Skeletal muscle tissue (tissue), 3 donors: ENCODE measurements at regions not wholly inside any gene's neighbourhood (a gene's known extent, or its start where the extent isn't known, plus 50 kb on each side); places are given as distances from the start of the nearest gene placed in this dataset.

Source experiments
- H3K27ac ChIP-seq: one replicate; pipeline ENCODE4 v1.7.0; 2013; ENCODE audit warnings: mild to moderate bottlenecking, low read depth, low read length, inconsistent platforms
- H3K27me3 ChIP-seq, 3 donors: one replicate each; pipeline ENCODE4 v1.7.0; 2013; ENCODE audit warnings: low read length in 3 of 3; ENCODE audit not compliant: control insufficient read depth in 3 of 3, insufficient read depth in 3 of 3
- H3K36me3 ChIP-seq, 3 donors: one replicate each; pipeline ENCODE4 v1.7.0; 2013; ENCODE audit warnings: low read length in 3 of 3; ENCODE audit not compliant: control insufficient read depth in 3 of 3, insufficient read depth in 3 of 3
- H3K4me1 ChIP-seq, 3 donors: one replicate each; pipeline ENCODE4 v1.7.0; 2013; ENCODE audit warnings: low read length in 3 of 3, mild to moderate bottlenecking in 3 of 3; ENCODE audit not compliant: control insufficient read depth in 3 of 3, insufficient read depth in 3 of 3
- H3K4me3 ChIP-seq, 3 donors: one replicate each; pipeline ENCODE4 v1.7.0; 2013; ENCODE audit warnings: low read length in 3 of 3
- H3K9ac ChIP-seq, 3 donors: one replicate each; pipeline ENCODE4 v1.7.0; 2013; ENCODE audit warnings: low read length in 3 of 3, mild to moderate bottlenecking in 3 of 3, moderate library complexity in 2 of 3, low read depth in 1 of 3
- H3K9me3 ChIP-seq, 3 donors: one replicate each; pipeline ENCODE4 v1.7.0; 2013; ENCODE audit warnings: low read length in 3 of 3; ENCODE audit not compliant: control insufficient read depth in 3 of 3
- donor health status: Osteomylitis.

DNA sequence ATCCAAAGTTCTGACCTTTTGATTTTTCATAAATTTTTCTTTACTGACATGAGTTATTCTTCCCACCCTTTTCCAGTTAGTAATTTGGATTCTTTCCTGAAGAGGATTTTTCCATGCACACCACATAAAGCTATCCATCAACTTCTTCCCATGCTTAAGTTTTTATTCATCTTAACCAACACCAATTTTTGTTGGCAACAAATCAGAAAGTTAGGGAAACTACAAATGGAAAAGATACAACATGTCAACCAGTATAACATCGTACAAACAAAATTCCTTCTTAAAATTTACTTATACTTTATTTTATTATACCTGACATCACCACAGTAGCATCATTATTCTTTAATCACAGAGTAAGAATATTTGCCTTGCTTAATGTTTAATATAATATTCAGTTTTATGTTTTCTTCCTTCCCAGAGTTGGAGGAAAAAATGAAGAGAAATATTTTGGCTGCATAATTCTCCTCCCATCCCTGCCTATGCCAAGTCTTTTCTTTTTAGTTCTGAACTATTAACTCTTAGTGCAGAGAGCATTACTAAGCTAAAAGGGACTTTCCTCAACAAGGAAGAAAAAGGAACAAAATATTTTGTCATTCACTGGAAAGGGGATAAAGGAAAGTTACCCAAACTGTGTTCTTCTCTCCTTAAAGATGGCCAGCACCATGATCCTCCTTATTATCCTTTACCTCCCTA lies 67.5 kb upstream of the MEOX2 start:
- Histone ChIP-seq H3K4me3 (no peak overlapping the region), H3K36me3 (no peaks in the 10 kb centered on the region), H3K9me3 (no peaks in the 10 kb centered on the region), H3K27me3 (no peaks in the 10 kb centered on the region), H3K9ac (no peak overlapping the region), H3K4me1 (peaks cover 0 to 3% (median 0%) of the 10 kb centered on the region in 3 donors), H3K27ac (no peak overlapping the region)

DNA sequence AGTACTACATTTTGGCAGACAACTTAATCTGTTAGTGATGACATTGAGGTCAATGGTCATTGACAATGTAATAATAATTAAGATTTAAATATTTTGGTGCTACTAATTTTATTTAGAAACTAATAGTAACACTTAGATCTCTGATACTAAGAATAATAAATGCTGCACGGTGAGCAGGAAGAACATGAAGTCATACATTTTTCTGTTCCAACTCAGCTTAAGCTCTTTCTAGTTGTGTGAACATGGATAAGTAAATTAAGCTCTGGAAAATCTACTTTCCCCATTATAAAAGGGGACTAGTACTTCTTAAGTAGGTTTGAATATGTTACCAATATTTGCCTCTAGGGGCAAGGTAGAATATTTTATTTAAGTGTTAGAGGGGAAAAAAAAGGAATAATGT lies 65.9 kb upstream of the MEOX2 start:
- peaks cover 0 to 8% (median 4%) of the 10 kb centered on the region in 3 donors for H3K4me1 ChIP-seq
- no peak overlapping the region for H3K4me3 ChIP-seq
- no peaks in the 10 kb centered on the region for H3K27me3 ChIP-seq
- H3K9ac ChIP-seq = no peak overlapping the region
- no peak overlapping the region for H3K27ac ChIP-seq
- H3K9me3 ChIP-seq = no peaks in the 10 kb centered on the region
- H3K36me3 ChIP-seq = no peaks in the 10 kb centered on the region

DNA sequence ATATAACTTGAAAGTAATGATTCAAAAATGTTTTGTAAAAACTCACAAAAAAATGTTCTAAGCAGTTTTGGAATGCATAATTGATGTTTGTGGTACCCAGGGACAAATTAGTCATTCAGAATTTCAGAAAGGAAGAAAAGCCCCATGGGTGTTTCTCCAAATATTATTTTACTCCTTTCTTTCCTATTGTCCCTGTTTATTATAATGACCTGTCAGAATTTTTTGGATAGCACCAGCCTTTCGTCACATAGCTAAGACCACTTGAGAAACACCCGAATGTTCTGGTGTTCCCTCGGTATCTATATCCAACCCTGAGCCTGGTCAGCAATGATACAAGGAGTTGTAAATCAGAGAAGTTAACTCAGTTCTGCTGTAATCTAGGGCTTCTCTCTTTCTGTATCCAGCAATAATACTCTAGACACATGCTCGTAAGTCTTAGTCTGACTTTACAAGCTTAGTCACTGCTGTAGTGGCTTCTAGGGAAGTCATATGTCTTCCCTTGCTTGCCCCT lies 64.8 kb upstream of the MEOX2 start:
- H3K9me3 ChIP-seq = no peaks in the 10 kb centered on the region
- no peak overlapping the region for H3K27ac ChIP-seq
- H3K4me1 ChIP-seq = peaks cover 2 to 12% (median 4%) of the 10 kb centered on the region in 3 donors
- no peaks in the 10 kb centered on the region for H3K27me3 ChIP-seq
- H3K9ac ChIP-seq = no peak overlapping the region
- no peaks in the 10 kb centered on the region for H3K36me3 ChIP-seq
- H3K4me3 ChIP-seq = peak overlapping the region in 1 of 3 donors; percentile 45

DNA sequence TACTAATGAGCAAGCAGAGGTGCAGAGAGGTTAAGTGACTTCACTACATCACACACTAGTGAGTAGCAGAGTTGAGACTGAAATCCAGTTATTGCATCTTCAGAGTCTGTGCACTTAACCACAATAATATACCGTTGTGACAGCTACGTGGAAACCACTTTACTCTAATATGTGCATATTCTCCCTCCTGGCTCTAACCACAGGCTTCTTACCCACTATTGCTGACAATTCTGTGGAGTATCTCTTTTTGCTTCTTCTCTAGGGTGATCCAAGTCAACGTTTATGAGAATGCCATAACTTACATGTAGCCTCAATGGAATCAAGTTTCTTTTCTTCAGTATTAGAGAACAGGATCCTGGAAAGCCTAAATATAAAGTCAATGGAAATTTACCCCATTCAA lies 64.2 kb upstream of the MEOX2 start:
- no peak overlapping the region for H3K4me3 ChIP-seq
- peaks cover 2 to 12% (median 4%) of the 10 kb centered on the region in 3 donors for H3K4me1 ChIP-seq
- H3K36me3 ChIP-seq = no peaks in the 10 kb centered on the region
- no peak overlapping the region for H3K9ac ChIP-seq
- no peaks in the 10 kb centered on the region for H3K27me3 ChIP-seq
- H3K27ac ChIP-seq = no peak overlapping the region
- no peaks in the 10 kb centered on the region for H3K9me3 ChIP-seq

DNA sequence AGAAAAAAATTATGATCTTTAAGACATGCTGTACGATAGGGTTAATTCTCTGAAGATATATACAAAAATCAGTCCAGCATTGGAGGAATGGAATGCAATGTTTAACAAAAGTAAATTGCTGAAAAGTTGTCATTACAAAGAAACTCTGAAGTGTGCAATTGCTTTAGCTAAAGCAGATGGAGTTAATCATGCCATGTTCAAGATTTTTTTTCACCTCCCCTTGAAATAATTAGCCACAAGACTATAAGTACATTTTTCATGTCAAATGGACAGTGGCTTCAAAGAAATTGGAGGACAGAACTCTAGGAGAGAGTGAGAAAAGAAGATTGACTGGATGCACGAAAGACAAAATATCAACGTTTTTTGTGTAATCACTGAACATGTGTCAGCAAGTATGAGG lies 63.1 kb upstream of the MEOX2 start:
- Histone ChIP-seq H3K4me1 (peaks cover 2 to 12% (median 4%) of the 10 kb centered on the region in 3 donors), H3K9ac (no peak overlapping the region), H3K36me3 (no peaks in the 10 kb centered on the region), H3K9me3 (no peaks in the 10 kb centered on the region), H3K4me3 (no peak overlapping the region), H3K27me3 (no peaks in the 10 kb centered on the region), H3K27ac (no peak overlapping the region)

DNA sequence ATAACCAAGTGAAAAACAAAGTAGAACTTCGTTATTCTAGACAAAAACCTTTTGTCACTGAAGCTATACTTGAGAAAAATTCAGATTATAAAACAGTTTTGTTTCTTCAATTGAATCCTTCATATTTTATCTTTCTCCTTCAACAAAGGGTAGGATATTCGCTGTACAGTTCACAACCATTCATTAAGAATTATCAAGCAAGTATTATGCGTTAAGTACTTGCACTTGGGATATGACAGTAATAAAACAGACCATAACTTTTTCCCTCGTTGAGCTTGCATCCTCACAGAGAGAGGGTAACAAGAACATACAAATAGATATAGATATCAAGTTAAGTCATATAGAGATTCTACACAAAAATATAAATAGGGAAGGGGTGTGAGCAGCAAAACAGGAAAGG lies 61.2 kb upstream of the MEOX2 start:
- H3K4me1 ChIP-seq = peaks cover 2 to 12% (median 4%) of the 10 kb centered on the region in 3 donors
- H3K9ac ChIP-seq = no peak overlapping the region
- no peaks in the 10 kb centered on the region for H3K27me3 ChIP-seq
- H3K27ac ChIP-seq = no peak overlapping the region
- H3K4me3 ChIP-seq = no peak overlapping the region
- H3K9me3 ChIP-seq = no peaks in the 10 kb centered on the region
- H3K36me3 ChIP-seq = no peaks in the 10 kb centered on the region

DNA sequence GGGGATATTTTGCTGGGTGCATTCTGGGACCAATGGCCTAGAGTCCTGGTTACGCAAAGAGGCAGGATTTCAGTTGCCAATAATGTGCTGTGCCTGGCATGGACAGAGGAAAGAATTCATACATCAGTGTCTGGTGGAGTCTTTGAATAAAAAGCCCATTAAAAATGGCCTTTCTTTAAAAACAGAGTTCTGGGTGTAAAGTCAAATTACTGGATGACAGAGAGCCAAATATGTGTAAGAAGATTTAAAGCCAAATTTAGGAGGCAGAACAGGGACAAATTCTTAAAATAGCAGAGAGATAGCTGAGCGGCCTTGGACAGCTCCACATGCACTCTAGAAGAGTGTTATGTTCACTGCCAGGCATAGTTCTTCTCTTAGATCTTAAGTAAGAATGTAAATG lies 60.8 kb upstream of the MEOX2 start:
- Histone ChIP-seq H3K27me3 (no peaks in the 10 kb centered on the region), H3K4me3 (peak overlapping the region in 1 of 3 donors; percentile 31), H3K9me3 (no peaks in the 10 kb centered on the region), H3K36me3 (no peaks in the 10 kb centered on the region), H3K9ac (no peak overlapping the region), H3K27ac (no peak overlapping the region), H3K4me1 (peaks cover 2 to 12% (median 4%) of the 10 kb centered on the region in 3 donors)

DNA sequence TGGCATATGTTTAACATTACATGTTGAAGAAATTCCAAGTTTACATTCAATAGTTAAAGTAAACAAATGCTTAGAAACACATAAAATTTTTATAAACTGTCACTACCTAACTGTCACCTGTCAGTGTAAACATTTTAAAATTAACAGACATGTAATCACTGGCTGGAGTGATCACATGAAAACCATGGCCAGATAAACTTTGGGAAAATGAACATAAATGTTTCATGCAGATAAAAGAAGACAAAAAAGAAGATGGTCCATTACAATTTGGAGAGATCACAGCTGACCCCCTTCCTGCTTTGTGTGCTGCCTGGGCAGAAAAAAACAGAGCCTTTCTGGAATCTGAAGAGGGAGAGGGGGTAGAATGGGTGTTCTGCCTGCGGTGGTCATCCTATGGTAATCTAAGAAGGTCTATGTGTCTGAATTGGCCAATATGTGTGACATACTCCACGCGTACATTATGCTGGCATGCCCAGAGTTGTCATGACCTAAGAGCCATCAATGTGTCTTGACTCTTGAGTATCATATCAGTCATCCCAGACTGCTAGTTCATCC lies 57.5 kb upstream of the MEOX2 start:
- Histone ChIP-seq H3K27me3 (no peaks in the 10 kb centered on the region), H3K4me3 (no peak overlapping the region)

DNA sequence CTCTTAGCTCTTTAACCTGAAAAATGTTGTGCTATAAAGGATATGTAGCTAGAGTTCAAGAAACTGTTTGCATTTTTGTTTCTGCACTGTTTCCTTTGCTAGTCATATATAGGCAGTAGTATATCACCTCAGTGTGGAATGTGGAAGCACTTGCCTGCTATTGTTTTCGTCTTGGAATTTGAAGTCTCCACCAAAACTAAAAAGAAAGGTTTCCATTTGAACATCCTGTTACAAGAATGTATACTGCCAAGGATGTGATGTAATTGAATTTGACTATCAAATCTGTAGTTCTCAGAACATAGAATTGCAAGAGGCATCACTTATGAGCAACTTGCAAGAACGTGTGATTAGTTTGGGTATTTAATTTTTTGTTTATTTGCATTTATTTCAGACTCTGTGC lies 51.1 kb upstream of the MEOX2 start:
- no peaks in the 10 kb centered on the region for H3K27me3 ChIP-seq
- H3K4me3 ChIP-seq = no peak overlapping the region
- no peaks in the 10 kb centered on the region for H3K9me3 ChIP-seq
- H3K27ac ChIP-seq = no peak overlapping the region
- H3K36me3 ChIP-seq = no peaks in the 10 kb centered on the region
- H3K9ac ChIP-seq = no peak overlapping the region
- no peaks in the 10 kb centered on the region for H3K4me1 ChIP-seq

More for the DNA sequence above, 57.5 kb upstream of the MEOX2 start:
- H3K27ac ChIP-seq = no peak overlapping the region
- peaks cover 2 to 9% (median 4%) of the 10 kb centered on the region in 3 donors for H3K4me1 ChIP-seq
- no peak overlapping the region for H3K9ac ChIP-seq
- H3K36me3 ChIP-seq = no peaks in the 10 kb centered on the region
- H3K9me3 ChIP-seq = no peaks in the 10 kb centered on the region
